NCI-H748 (cell line): ENCODE measurements at regions not wholly inside any gene's neighbourhood (a gene's known extent, or its start where the extent isn't known, plus 50 kb on each side); places are given as distances from the start of the nearest gene placed in this dataset.
"Not testable (repeated sequence)": the region's sequence is repeated elsewhere in the genome, so short reads cannot be mapped to it uniquely, and the experiment has no call there.

Experiments
- DNase-seq: peaks from one replicate; lab custom pipeline; 2025; ENCODE audit not compliant: unreplicated experiment; lab: John Stamatoyannopoulos, UW

- not testable (repeated sequence) for DNase-seq
Observed at GRCh38 chr16:29115802-29116141, 130.9 kb downstream of the LAT start.

- DNase-seq = peak; percentile 13
Observed at GRCh38 chr16:29114989-29115801, 130.3 kb downstream of the LAT start.

- DNase-seq = no peak
Observed at GRCh38 chr16:29114574-29114973, 129.7 kb downstream of the LAT start.

- not testable (repeated sequence) for DNase-seq
Observed at GRCh38 chr16:29113446-29113845, 128.6 kb downstream of the LAT start.

- DNase-seq = no peak
Observed at GRCh38 chr16:29112755-29113347, 128.0 kb downstream of the LAT start.

GRCh38 chr16:29111901-29112680 is 127.2 kb downstream of the LAT start:
- not testable (repeated sequence) for DNase-seq

GRCh38 chr16:29111421-29111820 is 126.6 kb downstream of the LAT start:
- DNase-seq = no peak

GRCh38 chr16:29108625-29109169 is 123.8 kb downstream of the LAT start:
- DNase-seq = not testable (repeated sequence)

GRCh38 chr16:29107299-29107698 is 122.4 kb downstream of the LAT start:
- DNase-seq = no peak

- not testable (repeated sequence) for DNase-seq
Observed at GRCh38 chr16:29106259-29106908, 121.5 kb downstream of the LAT start.

GRCh38 chr16:29104600-29104999 is 119.7 kb downstream of the LAT start:
- DNase-seq = not testable (repeated sequence)

- DNase-seq = not testable (repeated sequence)
Observed at GRCh38 chr16:29097965-29098364, 113.1 kb downstream of the LAT start.

- not testable (repeated sequence) for DNase-seq
Observed at GRCh38 chr16:29094729-29095624, 110.1 kb downstream of the LAT start.

- DNase-seq = not testable (repeated sequence)
Observed at GRCh38 chr16:29094325-29094724, 109.5 kb downstream of the LAT start.

GRCh38 chr16:29089679-29090078 is 104.8 kb downstream of the LAT start:
- DNase-seq = not testable (repeated sequence)

GRCh38 chr16:29087673-29088072 is 102.8 kb downstream of the LAT start:
- DNase-seq = not testable (repeated sequence)

GRCh38 chr16:29081829-29082639 is 97.2 kb downstream of the LAT start:
- DNase-seq = peak; percentile 26

GRCh38 chr16:29074554-29075402 is 89.9 kb downstream of the LAT start:
- not testable (repeated sequence) for DNase-seq
